Activated T-cell treated with anti-CD3 and anti-CD28 coated beads, Interleukin-2, amount 50 U/mL, for 1 hour (primary cell): ENCODE measurements at regions not wholly inside any gene's neighbourhood (a gene's known extent, or its start where the extent isn't known, plus 50 kb on each side); places are given as distances from the start of the nearest gene placed in this dataset.
"Not testable (repeated sequence)": the region's sequence is repeated elsewhere in the genome, so short reads cannot be mapped to it uniquely, and the experiment has no call there.

Source experiments
- DNase-seq: peaks from one replicate; pipeline ENCODE4 v3.0.0-alpha.2; 2020

- no peak for DNase-seq
Measured at GRCh38 chr7:69076566-69076965, 521.7 kb upstream of the AUTS2 start.

GRCh38 chr7:69078997-69079769, 519.1 kb upstream of the AUTS2 start:
- no peak for DNase-seq

GRCh38 chr7:69087281-69087680, 511.0 kb upstream of the AUTS2 start:
- not testable (repeated sequence) for DNase-seq

- DNase-seq = no peak
Measured at GRCh38 chr7:69088185-69088584, 510.1 kb upstream of the AUTS2 start.

GRCh38 chr7:69090936-69091335, 507.3 kb upstream of the AUTS2 start:
- DNase-seq = no peak

GRCh38 chr7:69091521-69091920, 506.8 kb upstream of the AUTS2 start:
- DNase-seq = no peak

GRCh38 chr7:69095127-69095526, 503.1 kb upstream of the AUTS2 start:
- DNase-seq = no peak

- DNase-seq = no peak
Measured at GRCh38 chr7:69095649-69096048, 502.6 kb upstream of the AUTS2 start.

GRCh38 chr7:69104023-69104422, 494.3 kb upstream of the AUTS2 start:
- no peak for DNase-seq

GRCh38 chr7:69105092-69105491, 493.2 kb upstream of the AUTS2 start:
- DNase-seq = no peak

GRCh38 chr7:69105981-69106380, 492.3 kb upstream of the AUTS2 start:
- no peak for DNase-seq

- not testable (repeated sequence) for DNase-seq
Measured at GRCh38 chr7:69106449-69106848, 491.8 kb upstream of the AUTS2 start.

- DNase-seq = not testable (repeated sequence)
Measured at GRCh38 chr7:69106946-69107345, 491.3 kb upstream of the AUTS2 start.

- DNase-seq = no peak
Measured at GRCh38 chr7:69108097-69108496, 490.2 kb upstream of the AUTS2 start.

- DNase-seq = no peak
Measured at GRCh38 chr7:69109246-69109645, 489.0 kb upstream of the AUTS2 start.

GRCh38 chr7:69109879-69110278, 488.4 kb upstream of the AUTS2 start:
- DNase-seq = no peak

GRCh38 chr7:69110450-69111050, 487.7 kb upstream of the AUTS2 start:
- no peak for DNase-seq

- DNase-seq = no peak
Measured at GRCh38 chr7:69114374-69114773, 483.9 kb upstream of the AUTS2 start.

GRCh38 chr7:69115788-69116187, 482.5 kb upstream of the AUTS2 start:
- no peak for DNase-seq

GRCh38 chr7:69116196-69116595, 482.1 kb upstream of the AUTS2 start:
- not testable (repeated sequence) for DNase-seq

GRCh38 chr7:69122953-69123352, 475.3 kb upstream of the AUTS2 start:
- DNase-seq = no peak

- no peak for DNase-seq
Measured at GRCh38 chr7:69126896-69127479, 471.3 kb upstream of the AUTS2 start.

GRCh38 chr7:69129524-69129923, 468.8 kb upstream of the AUTS2 start:
- DNase-seq = no peak

- DNase-seq = no peak
Measured at GRCh38 chr7:69129951-69130350, 468.3 kb upstream of the AUTS2 start.
